Muscle layer of colon (tissue), 2 donors: ENCODE measurements at regions not wholly inside any gene's neighbourhood (a gene's known extent, or its start where the extent isn't known, plus 50 kb on each side); places are given as distances from the start of the nearest gene placed in this dataset.
"Not testable (repeated sequence)": the region's sequence is repeated elsewhere in the genome, so short reads cannot be mapped to it uniquely, and the experiment has no call there.

Source experiments
- H3K27ac ChIP-seq: one replicate; pipeline ENCODE4 v1.7.0; 2013; ENCODE audit warnings: low read depth, mild to moderate bottlenecking, low read length, moderate library complexity
- H3K27me3 ChIP-seq, 2 donors: one replicate each; pipeline ENCODE4 v1.7.0; 2013; ENCODE audit warnings: low read length in 2 of 2, mild to moderate bottlenecking in 2 of 2; ENCODE audit not compliant: insufficient read depth in 2 of 2, control insufficient read depth in 1 of 2
- H3K36me3 ChIP-seq: one replicate; pipeline ENCODE4 v1.7.0; 2013; ENCODE audit warnings: mild to moderate bottlenecking, low read length; ENCODE audit not compliant: insufficient read depth
- H3K4me1 ChIP-seq: one replicate; pipeline ENCODE4 v1.7.0; 2013; ENCODE audit warnings: mild to moderate bottlenecking, low read length; ENCODE audit not compliant: insufficient read depth
- H3K4me3 ChIP-seq, 2 donors: one replicate each; pipeline ENCODE4 v1.7.0; 2013; ENCODE audit warnings: low read length in 2 of 2, low read depth in 1 of 2, mild to moderate bottlenecking in 1 of 2, moderate library complexity in 1 of 2
- H3K9ac ChIP-seq: one replicate; pipeline ENCODE4 v1.7.0; 2013; ENCODE audit warnings: low read length
- H3K9me3 ChIP-seq: one replicate; pipeline ENCODE4 v1.7.0; 2013; ENCODE audit warnings: mild to moderate bottlenecking, low read length
- donor health status: abdominal sarcoma.
- donor health status: Adenocarcinoma of cecum.

DNA sequence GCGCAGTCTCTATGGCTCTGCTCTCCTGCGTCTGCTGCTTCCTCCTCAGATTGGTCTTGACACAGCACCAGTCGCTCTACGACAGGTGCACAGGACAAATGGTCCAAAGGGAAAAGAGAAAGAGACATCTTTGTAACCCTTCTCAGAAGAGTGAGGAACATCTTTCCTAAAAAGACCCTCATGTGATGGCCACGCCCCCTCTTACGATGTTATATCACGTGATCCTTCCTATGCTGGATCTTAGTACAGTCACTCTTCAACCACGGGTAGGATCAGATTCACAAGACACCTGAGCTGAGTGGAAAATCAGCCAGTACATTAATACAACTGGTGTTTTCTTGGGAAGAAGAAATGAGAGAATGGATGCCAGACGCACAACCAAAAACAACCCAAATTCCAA, 262.2 kb upstream of the CELF2 start:
- Histone ChIP-seq H3K9ac (no peak overlapping the region), H3K27ac (no peak overlapping the region), H3K9me3 (no peaks in the 10 kb centered on the region), H3K27me3 (no peaks in the 10 kb centered on the region), H3K36me3 (no peaks in the 10 kb centered on the region), H3K4me3 (no peak overlapping the region), H3K4me1 (no peaks in the 10 kb centered on the region)

DNA sequence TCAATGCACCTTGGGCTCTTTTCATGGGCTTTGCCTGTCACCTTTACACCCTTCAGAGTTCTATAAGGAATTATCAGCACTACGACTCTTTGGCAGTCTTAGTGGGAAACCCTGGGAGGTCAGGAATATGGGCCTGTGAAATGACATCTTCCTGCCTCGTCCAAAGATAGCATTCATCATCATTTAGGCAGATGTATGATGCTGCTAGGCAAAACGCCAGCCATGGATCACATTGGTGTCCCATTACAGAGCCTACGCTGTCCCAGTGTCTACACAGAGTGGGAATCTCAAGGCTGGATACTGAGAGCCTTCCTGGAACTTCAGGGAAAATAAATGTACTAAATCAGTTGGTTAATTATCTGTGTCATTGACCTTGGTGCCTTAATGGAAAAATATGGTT, 259.4 kb upstream of the CELF2 start:
- Histone ChIP-seq H3K27ac (no peak overlapping the region), H3K36me3 (no peaks in the 10 kb centered on the region), H3K9me3 (no peaks in the 10 kb centered on the region), H3K4me3 (no peak overlapping the region), H3K4me1 (no peaks in the 10 kb centered on the region), H3K27me3 (no peaks in the 10 kb centered on the region), H3K9ac (no peak overlapping the region)

DNA sequence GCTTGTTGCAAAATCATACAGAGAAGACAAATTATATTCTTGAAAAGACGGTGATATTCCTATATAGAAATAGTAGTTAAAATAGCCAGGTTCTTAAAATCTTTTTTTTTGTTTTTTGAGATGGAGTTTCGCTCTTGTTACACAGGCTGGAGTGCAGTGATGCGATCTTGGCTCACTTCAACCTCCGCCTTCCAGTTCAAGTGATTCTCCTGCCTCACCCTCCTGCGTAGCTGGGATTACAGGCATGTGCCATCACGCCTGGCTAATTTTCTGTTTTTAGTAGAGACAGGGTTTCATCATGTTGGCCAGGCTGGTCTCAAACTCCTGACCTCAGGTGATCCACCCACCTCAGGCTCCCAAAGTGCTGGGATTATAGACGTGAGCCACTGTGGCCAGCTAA, 257.9 kb upstream of the CELF2 start:
- H3K9ac ChIP-seq, H3K4me1 ChIP-seq, H3K9me3 ChIP-seq, H3K27ac ChIP-seq, H3K36me3 ChIP-seq, H3K27me3 ChIP-seq, H3K4me3 ChIP-seq: not testable (repeated sequence)

DNA sequence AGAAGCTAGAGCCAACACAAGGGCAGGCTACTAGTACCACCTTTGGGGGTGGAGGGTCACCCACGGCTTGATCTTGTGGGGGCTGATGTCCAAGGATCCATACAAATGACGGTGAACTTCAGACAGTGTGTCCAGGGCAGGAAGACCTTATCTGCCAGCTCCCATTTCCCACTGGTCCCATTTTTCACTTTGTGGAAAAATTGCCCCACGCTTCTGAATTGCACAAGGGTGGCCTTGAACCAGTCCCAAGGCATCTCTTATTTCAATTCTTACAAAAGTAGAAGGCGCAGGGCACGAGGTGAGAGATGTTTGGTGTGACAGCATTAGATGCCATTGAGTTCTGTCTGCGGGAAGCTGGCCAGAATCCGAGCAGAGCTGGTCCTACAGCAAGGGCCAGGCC, 252.7 kb upstream of the CELF2 start:
- Histone ChIP-seq H3K36me3 (no peaks in the 10 kb centered on the region), H3K4me3 (no peak overlapping the region), H3K4me1 (no peaks in the 10 kb centered on the region), H3K9me3 (no peaks in the 10 kb centered on the region), H3K27me3 (no peaks in the 10 kb centered on the region), H3K27ac (no peak overlapping the region), H3K9ac (no peak overlapping the region)

DNA sequence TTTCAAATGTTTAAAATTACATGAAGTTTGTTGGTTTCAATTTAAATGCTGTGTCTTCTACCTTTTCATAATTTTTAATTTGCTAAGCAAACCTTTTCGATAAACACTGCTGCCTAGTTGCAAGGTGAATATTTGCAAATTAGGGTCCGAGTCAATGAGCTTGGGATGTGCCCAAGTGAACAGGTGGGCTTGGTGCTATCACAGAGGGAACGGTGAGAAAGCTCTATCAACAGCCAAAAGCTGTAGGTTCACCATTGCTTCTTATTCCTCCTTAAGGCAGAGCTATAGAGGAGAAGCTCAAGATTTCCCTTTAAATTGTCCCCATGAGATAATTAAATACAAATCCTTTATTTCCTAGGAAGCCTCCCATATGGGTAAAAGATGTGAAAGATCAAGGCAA, 245.3 kb upstream of the CELF2 start:
- H3K4me3 ChIP-seq = no peak overlapping the region
- H3K27ac ChIP-seq = no peak overlapping the region
- H3K9me3 ChIP-seq = no peaks in the 10 kb centered on the region
- H3K27me3 ChIP-seq = no peaks in the 10 kb centered on the region
- H3K36me3 ChIP-seq = no peaks in the 10 kb centered on the region
- H3K4me1 ChIP-seq = no peaks in the 10 kb centered on the region
- H3K9ac ChIP-seq = no peak overlapping the region

DNA sequence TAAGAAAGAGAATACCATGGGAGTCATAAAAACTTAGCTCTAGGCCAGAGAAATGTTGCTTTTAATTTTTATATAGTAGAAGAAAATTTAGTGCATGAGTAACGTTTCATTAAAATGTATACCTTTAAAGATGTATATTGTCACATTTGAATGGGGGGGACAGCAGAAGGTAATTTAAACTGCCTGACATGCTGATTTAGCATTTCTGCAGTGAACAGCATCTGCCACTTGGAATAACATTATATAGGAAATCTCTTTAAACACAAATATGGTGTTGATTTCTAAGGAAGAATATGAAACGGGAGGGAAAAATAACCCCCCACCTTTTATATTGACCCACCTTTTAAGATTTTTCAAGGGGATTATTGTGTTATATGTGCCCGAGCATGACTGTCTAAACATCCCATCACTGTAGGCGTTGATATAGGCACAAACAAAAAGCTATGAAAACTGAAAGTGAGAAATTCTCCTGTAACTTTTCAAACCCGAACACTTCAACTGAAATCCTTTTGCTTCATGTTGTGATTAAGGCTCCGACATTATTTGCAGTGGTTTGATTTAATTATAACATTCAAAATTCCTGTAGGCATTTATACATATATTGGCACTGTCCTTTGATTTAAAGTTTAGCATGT, 244.7 kb upstream of the CELF2 start:
- Histone ChIP-seq H3K9ac (no peak overlapping the region), H3K36me3 (no peaks in the 10 kb centered on the region), H3K27me3 (no peaks in the 10 kb centered on the region), H3K4me1 (no peaks in the 10 kb centered on the region), H3K4me3 (no peak overlapping the region), H3K27ac (no peak overlapping the region), H3K9me3 (no peaks in the 10 kb centered on the region)

DNA sequence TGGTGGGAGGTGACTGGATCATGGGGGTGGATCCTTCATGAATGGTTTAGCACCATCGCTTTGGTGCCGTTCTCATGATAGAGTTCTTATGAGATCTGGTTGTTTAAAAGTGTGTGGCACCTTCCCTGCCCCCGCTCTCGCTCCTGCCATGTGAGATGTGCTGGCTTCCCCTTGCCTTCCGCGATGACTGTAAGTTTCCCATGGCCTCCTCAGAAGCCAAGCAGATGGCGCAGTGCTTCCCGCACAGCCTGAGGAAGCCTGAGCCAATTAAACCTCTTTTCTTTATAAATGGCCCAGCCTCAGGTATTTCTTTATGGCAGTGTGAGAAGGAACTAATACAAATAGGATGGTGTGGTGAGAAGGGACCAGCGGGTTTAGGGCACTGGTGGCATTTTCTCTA, 243.3 kb upstream of the CELF2 start:
- Histone ChIP-seq H3K9ac (no peak overlapping the region), H3K27ac (no peak overlapping the region), H3K4me1 (no peaks in the 10 kb centered on the region), H3K36me3 (no peaks in the 10 kb centered on the region), H3K4me3 (no peak overlapping the region), H3K27me3 (no peaks in the 10 kb centered on the region), H3K9me3 (no peaks in the 10 kb centered on the region)

DNA sequence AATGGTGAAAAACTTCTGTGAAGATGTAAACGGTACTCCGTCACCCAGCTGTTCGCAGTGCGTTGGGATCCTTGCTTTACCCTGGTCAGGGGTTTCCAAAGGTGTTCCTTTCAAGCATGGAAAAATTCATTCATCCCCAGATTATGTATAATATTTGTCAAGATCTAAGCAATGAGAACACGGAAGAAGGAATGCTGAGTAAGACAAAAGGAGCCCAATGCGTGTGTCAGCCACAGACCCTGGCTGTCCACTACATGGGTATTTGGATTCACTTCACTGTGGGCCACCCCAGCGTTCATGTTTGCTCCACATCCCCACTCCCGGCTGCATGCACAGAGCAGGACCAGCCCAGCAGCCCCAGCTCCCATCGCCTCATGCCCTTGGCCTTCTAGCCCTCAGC, 241.3 kb upstream of the CELF2 start:
- H3K4me1 ChIP-seq = no peaks in the 10 kb centered on the region
- H3K9me3 ChIP-seq = no peaks in the 10 kb centered on the region
- H3K27me3 ChIP-seq = no peaks in the 10 kb centered on the region
- H3K9ac ChIP-seq = no peak overlapping the region
- H3K36me3 ChIP-seq = no peaks in the 10 kb centered on the region
- no peak overlapping the region for H3K4me3 ChIP-seq
- no peak overlapping the region for H3K27ac ChIP-seq

DNA sequence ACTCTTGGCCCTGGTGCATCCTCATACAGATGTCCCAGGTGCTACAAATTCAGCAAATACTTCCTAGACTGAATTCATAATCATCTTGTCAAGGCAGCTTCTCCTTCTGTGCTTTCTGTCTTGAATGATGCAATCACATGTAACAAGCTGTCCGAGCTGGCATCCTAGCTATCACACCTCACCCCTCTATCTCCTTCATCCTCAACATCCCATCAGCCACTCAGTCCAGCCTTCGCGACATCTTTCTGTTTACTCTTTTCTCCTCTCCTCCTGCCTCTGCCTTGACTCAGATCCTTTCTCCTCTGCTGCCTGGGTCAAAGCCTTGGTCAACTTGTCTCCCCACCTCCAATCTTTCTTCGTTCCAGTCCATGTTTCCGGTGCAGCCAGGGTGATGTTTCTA, 240.4 kb upstream of the CELF2 start:
- Histone ChIP-seq H3K27me3 (no peaks in the 10 kb centered on the region), H3K4me3 (no peak overlapping the region), H3K27ac (no peak overlapping the region), H3K4me1 (no peaks in the 10 kb centered on the region), H3K9me3 (no peaks in the 10 kb centered on the region), H3K36me3 (no peaks in the 10 kb centered on the region), H3K9ac (no peak overlapping the region)

DNA sequence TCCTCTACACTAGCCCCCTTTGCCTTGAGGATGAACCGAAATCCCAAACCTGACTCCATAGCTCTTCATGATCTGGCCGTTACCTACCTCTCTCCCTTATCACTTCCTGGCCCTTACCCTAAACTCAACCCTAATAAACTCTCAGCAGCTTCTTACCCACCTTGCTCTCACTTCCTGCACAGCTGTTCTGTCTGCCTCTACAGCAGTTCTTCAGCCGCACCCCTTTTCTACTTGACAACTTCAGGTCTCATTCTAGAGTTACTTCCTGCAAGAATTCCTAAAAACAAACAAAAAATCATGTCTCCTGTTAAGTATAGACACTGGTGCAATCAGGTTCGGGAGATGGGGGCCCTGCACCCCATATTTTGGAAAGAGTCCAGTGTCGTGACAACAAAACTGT, 239.9 kb upstream of the CELF2 start:
- no peaks in the 10 kb centered on the region for H3K9me3 ChIP-seq

DNA sequence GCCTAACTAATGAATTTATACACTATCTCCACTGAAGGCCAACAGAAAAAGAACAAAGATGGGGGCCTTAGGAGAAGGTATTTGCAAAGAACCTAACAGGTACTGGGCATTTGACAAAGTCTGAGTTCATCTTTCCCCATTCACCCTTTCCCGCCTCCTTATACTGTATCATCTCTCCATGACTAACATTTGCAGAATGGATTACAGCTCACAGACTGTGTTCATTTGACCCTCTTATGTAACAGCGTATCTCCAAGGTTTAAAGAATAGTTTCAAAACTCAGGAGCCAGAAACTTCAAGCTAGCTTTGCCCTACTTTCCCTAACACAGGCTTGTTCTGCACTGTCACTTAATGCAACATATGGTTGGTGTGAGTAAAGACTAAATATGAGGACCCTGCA, 238.7 kb upstream of the CELF2 start:
- Histone ChIP-seq H3K27me3 (no peaks in the 10 kb centered on the region), H3K27ac (no peak overlapping the region), H3K9me3 (no peaks in the 10 kb centered on the region), H3K4me1 (no peaks in the 10 kb centered on the region), H3K9ac (no peak overlapping the region), H3K36me3 (no peaks in the 10 kb centered on the region), H3K4me3 (no peak overlapping the region)

More for the DNA sequence above, 239.9 kb upstream of the CELF2 start:
- Histone ChIP-seq H3K36me3 (no peaks in the 10 kb centered on the region), H3K27me3 (no peaks in the 10 kb centered on the region), H3K4me3 (no peak overlapping the region), H3K9ac (no peak overlapping the region), H3K27ac (no peak overlapping the region), H3K4me1 (no peaks in the 10 kb centered on the region)

DNA sequence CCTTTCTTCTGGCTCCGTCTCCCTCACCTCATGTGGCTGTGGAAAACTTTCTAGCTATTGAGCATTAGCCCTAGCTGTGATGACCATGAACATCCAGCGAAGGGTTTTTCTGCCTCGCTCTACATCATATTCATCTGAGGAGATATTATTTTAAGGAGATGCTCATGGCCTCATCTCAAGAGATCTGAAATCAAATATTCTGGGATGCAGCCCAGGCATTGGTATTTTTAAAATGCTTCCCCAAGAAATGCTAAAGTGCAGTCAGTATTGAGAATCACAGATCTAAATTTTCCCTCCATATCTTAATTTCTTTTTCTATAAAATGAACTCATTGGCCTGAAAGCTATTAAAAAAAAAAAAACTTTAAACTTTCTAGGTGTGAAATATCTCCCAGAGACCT, 238.2 kb upstream of the CELF2 start:
- no peaks in the 10 kb centered on the region for H3K27me3 ChIP-seq
- no peaks in the 10 kb centered on the region for H3K9me3 ChIP-seq
- no peaks in the 10 kb centered on the region for H3K36me3 ChIP-seq
- no peaks in the 10 kb centered on the region for H3K4me1 ChIP-seq
- H3K27ac ChIP-seq = no peak overlapping the region
- no peak overlapping the region for H3K9ac ChIP-seq
- no peak overlapping the region for H3K4me3 ChIP-seq
